SU-DHL-6 (cell line): ENCODE measurements at regions not wholly inside any gene's neighbourhood (a gene's known extent, or its start where the extent isn't known, plus 50 kb on each side); places are given as distances from the start of the nearest gene placed in this dataset.
"Not testable (repeated sequence)": the region's sequence is repeated elsewhere in the genome, so short reads cannot be mapped to it uniquely, and the experiment has no call there.

Experiments
- H2AFZ ChIP-seq: fragments of 200-600 bp; sonication (generic); 2 replicates; pipeline ENCODE4 v1.6.1; 2014; ENCODE audit warnings: low read depth, mild to moderate bottlenecking, moderate library complexity, mixed read lengths, antibody characterized with exemption, low read length; ENCODE audit not compliant: severe bottlenecking
- H3F3A ChIP-seq: fragments of 200-600 bp; shearing (Covaris generic); 2 replicates; pipeline ENCODE4 v1.6.0; 2016; ENCODE audit warnings: antibody characterized with exemption, mild to moderate bottlenecking; ENCODE audit not compliant: insufficient read depth
- H3K27ac ChIP-seq: fragments of 200-600 bp; sonication (generic); 2 replicates; pipeline ENCODE4 v1.5.1; 2016; ENCODE audit warnings: low read depth, mild to moderate bottlenecking, low read length, moderate library complexity, mixed read lengths
- H3K27me3 ChIP-seq: fragments of 200-600 bp; sonication (generic), shearing (Covaris generic); 2 replicates; pipeline ENCODE4 v1.6.0; 2014; ENCODE audit warnings: mild to moderate bottlenecking, low read length
- H3K36me3 ChIP-seq: fragments of 200-600 bp; sonication (generic); 2 replicates; pipeline ENCODE4 v1.6.1; 2014; ENCODE audit warnings: mild to moderate bottlenecking, low read length, mixed read lengths
- H3K4me2 ChIP-seq: fragments of 300-600, 200-600 bp; shearing (Covaris generic), sonication (generic); 2 replicates; pipeline ENCODE4 v1.6.0; 2014; ENCODE audit warnings: low read length, low read depth, mild to moderate bottlenecking; ENCODE audit not compliant: poor library complexity, severe bottlenecking
- H3K4me3 ChIP-seq: fragments of 200-600 bp; sonication (generic); 2 replicates; pipeline ENCODE4 v1.5.1; 2014; ENCODE audit warnings: antibody characterized with exemption, low read length, mild to moderate bottlenecking, mixed read lengths; ENCODE audit not compliant: insufficient read depth, poor library complexity, severe bottlenecking
- H3K79me2 ChIP-seq: fragments of 200-600 bp; sonication (generic); 2 replicates; pipeline ENCODE4 v1.6.1; 2014; ENCODE audit warnings: mild to moderate bottlenecking, low read length, moderate library complexity; ENCODE audit not compliant: insufficient read depth
- H3K9ac ChIP-seq: fragments of 200-600 bp; sonication (generic); 2 replicates; pipeline ENCODE4 v1.7.0; 2014; ENCODE audit warnings: mild to moderate bottlenecking, low read length
- H3K9me2 ChIP-seq: fragments of 200-600 bp; sonication (generic); replicated peaks from 2 replicates; pipeline ENCODE4 v1.6.1; 2014; ENCODE audit warnings: low read length; ENCODE audit not compliant: insufficient read depth
- H3K9me3 ChIP-seq: fragments of 200-600 bp; sonication (generic); 2 replicates; pipeline ENCODE4 v1.6.1; 2014; ENCODE audit warnings: low read length, mixed read lengths; ENCODE audit not compliant: insufficient read depth
- H4K20me1 ChIP-seq: fragments of 200-600 bp; sonication (generic); 2 replicates; pipeline ENCODE4 v1.6.1; 2014; ENCODE audit warnings: low read depth, mild to moderate bottlenecking, antibody characterized with exemption, low read length, moderate library complexity, mixed read lengths
- CTCF ChIP-seq: fragments of 200-600 bp; sonication (generic); IDR thresholded peaks from one replicate; pipeline ENCODE4 v1.5.1; 2017; ENCODE audit warnings: antibody characterized with exemption, mild to moderate bottlenecking, low read length, moderate library complexity; ENCODE audit not compliant: insufficient read depth, poor library complexity, severe bottlenecking
- EZH2phosphoT487 ChIP-seq: fragments of 200-600 bp; sonication (generic), shearing (Covaris generic); conservative IDR thresholded peaks from 2 replicates; pipeline ENCODE4 v1.6.1; 2018; ENCODE audit warnings: mild to moderate bottlenecking, antibody characterized with exemption, low read length, moderate library complexity, mixed read lengths

- H3K9me2 ChIP-seq = no peaks in the 10 kb centered on the region
- no peak overlapping the region for H3K27ac ChIP-seq
- no peak overlapping the region for H3K9ac ChIP-seq
- no peak overlapping the region for H3K4me3 ChIP-seq
- TF ChIP-seq CTCF (no peak), EZH2phosphoT487 (no peak)
- no peaks in the 10 kb centered on the region for H3K36me3 ChIP-seq
- H3K79me2 ChIP-seq = no peaks in the 10 kb centered on the region
- H3K4me2 ChIP-seq = no peak overlapping the region
- H3K27me3 ChIP-seq = no peaks in the 10 kb centered on the region
- no peaks in the 10 kb centered on the region for H4K20me1 ChIP-seq
- H3F3A ChIP-seq = no peaks in the 10 kb centered on the region
- no peak overlapping the region for H2AFZ ChIP-seq
- H3K9me3 ChIP-seq = no peaks in the 10 kb centered on the region
Measured at GRCh38 chr3:166263460-166263859, 426.2 kb upstream of the BCHE start.

- H2AFZ ChIP-seq, H3K27ac ChIP-seq, H3K9me3 ChIP-seq, H3K27me3 ChIP-seq, H4K20me1 ChIP-seq, H3K9me2 ChIP-seq, H3F3A ChIP-seq, H3K36me3 ChIP-seq, H3K9ac ChIP-seq, H3K79me2 ChIP-seq, H3K4me2 ChIP-seq, H3K4me3 ChIP-seq: not testable (repeated sequence)
Measured at GRCh38 chr3:166258293-166258850, 421.1 kb upstream of the BCHE start.

GRCh38 chr3:166257715-166258114, 420.5 kb upstream of the BCHE start:
- H3K4me3 ChIP-seq = no peak overlapping the region
- no peaks in the 10 kb centered on the region for H3K9me2 ChIP-seq
- no peak overlapping the region for H3K4me2 ChIP-seq
- no peaks in the 10 kb centered on the region for H4K20me1 ChIP-seq
- no peak overlapping the region for H3K9ac ChIP-seq
- H3K36me3 ChIP-seq = no peaks in the 10 kb centered on the region
- no peak for TF ChIP-seq EZH2phosphoT487
- TF ChIP-seq CTCF = no peak
- H2AFZ ChIP-seq = no peak overlapping the region
- H3K27me3 ChIP-seq = no peaks in the 10 kb centered on the region
- H3K9me3 ChIP-seq = 0 out of 2 replicates have a peak, but pooled peaks cover 6% of the 10 kb centered on the region
- H3K79me2 ChIP-seq = no peaks in the 10 kb centered on the region
- H3F3A ChIP-seq = no peaks in the 10 kb centered on the region
- H3K27ac ChIP-seq = no peak overlapping the region

GRCh38 chr3:166248784-166249183, 411.6 kb upstream of the BCHE start:
- Histone ChIP-seq H2AFZ (no peak overlapping the region), H3F3A (no peaks in the 10 kb centered on the region), H3K36me3 (no peaks in the 10 kb centered on the region), H3K9me3 (no peaks in the 10 kb centered on the region), H3K79me2 (no peaks in the 10 kb centered on the region), H3K9ac (no peak overlapping the region), H3K27ac (no peak overlapping the region), H4K20me1 (no peaks in the 10 kb centered on the region), H3K4me3 (no peak overlapping the region), H3K27me3 (no peaks in the 10 kb centered on the region), H3K9me2 (no peaks in the 10 kb centered on the region), H3K4me2 (no peak overlapping the region)
- TF ChIP-seq EZH2phosphoT487 (no peak), CTCF (no peak)
